H1 (cell line): ENCODE measurements at regions not wholly inside any gene's neighbourhood (a gene's known extent, or its start where the extent isn't known, plus 50 kb on each side); places are given as distances from the start of the nearest gene placed in this dataset.

Experiments
- JUN ChIP-seq: IDR thresholded peaks from 2 replicates; pipeline ENCODE4 v1.6.1; 2011; ENCODE audit warnings: low read depth, mild to moderate bottlenecking, improper control_type of control experiment, low read length
- SP4 ChIP-seq: IDR thresholded peaks from 2 replicates; pipeline ENCODE4 v1.6.1; 2012; ENCODE audit warnings: low read length, inconsistent platforms
- TF ChIP-seq, protein P1 (sequence below): fragments of 300-600 bp; sonication (generic); IDR thresholded peaks from 2 replicates; pipeline ENCODE4 v1.7.1; 2012; ENCODE audit warnings: low read length, moderate library complexity, mild to moderate bottlenecking, inconsistent platforms; ENCODE audit not compliant: insufficient replicate concordance

DNA sequence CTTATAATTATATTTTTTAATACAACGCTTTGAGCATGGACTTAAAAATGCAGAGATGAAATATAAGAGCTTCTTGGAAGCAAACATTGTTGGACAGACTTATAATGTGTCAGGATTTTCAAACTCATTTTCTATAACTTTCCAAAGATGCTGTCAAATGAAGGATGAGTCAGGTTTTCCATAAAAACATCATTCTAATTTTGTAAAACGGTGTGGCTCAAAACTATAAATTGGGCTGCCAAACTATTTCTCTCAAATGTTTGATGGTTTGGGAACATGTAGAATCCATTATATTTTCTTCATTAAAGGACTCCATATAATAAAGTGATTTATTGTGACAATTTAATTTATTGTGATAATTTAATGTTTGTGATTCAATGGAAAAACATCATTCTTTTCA is 511.2 kb downstream of the USP25 start (continued):
- TF ChIP-seq, protein P1, sequence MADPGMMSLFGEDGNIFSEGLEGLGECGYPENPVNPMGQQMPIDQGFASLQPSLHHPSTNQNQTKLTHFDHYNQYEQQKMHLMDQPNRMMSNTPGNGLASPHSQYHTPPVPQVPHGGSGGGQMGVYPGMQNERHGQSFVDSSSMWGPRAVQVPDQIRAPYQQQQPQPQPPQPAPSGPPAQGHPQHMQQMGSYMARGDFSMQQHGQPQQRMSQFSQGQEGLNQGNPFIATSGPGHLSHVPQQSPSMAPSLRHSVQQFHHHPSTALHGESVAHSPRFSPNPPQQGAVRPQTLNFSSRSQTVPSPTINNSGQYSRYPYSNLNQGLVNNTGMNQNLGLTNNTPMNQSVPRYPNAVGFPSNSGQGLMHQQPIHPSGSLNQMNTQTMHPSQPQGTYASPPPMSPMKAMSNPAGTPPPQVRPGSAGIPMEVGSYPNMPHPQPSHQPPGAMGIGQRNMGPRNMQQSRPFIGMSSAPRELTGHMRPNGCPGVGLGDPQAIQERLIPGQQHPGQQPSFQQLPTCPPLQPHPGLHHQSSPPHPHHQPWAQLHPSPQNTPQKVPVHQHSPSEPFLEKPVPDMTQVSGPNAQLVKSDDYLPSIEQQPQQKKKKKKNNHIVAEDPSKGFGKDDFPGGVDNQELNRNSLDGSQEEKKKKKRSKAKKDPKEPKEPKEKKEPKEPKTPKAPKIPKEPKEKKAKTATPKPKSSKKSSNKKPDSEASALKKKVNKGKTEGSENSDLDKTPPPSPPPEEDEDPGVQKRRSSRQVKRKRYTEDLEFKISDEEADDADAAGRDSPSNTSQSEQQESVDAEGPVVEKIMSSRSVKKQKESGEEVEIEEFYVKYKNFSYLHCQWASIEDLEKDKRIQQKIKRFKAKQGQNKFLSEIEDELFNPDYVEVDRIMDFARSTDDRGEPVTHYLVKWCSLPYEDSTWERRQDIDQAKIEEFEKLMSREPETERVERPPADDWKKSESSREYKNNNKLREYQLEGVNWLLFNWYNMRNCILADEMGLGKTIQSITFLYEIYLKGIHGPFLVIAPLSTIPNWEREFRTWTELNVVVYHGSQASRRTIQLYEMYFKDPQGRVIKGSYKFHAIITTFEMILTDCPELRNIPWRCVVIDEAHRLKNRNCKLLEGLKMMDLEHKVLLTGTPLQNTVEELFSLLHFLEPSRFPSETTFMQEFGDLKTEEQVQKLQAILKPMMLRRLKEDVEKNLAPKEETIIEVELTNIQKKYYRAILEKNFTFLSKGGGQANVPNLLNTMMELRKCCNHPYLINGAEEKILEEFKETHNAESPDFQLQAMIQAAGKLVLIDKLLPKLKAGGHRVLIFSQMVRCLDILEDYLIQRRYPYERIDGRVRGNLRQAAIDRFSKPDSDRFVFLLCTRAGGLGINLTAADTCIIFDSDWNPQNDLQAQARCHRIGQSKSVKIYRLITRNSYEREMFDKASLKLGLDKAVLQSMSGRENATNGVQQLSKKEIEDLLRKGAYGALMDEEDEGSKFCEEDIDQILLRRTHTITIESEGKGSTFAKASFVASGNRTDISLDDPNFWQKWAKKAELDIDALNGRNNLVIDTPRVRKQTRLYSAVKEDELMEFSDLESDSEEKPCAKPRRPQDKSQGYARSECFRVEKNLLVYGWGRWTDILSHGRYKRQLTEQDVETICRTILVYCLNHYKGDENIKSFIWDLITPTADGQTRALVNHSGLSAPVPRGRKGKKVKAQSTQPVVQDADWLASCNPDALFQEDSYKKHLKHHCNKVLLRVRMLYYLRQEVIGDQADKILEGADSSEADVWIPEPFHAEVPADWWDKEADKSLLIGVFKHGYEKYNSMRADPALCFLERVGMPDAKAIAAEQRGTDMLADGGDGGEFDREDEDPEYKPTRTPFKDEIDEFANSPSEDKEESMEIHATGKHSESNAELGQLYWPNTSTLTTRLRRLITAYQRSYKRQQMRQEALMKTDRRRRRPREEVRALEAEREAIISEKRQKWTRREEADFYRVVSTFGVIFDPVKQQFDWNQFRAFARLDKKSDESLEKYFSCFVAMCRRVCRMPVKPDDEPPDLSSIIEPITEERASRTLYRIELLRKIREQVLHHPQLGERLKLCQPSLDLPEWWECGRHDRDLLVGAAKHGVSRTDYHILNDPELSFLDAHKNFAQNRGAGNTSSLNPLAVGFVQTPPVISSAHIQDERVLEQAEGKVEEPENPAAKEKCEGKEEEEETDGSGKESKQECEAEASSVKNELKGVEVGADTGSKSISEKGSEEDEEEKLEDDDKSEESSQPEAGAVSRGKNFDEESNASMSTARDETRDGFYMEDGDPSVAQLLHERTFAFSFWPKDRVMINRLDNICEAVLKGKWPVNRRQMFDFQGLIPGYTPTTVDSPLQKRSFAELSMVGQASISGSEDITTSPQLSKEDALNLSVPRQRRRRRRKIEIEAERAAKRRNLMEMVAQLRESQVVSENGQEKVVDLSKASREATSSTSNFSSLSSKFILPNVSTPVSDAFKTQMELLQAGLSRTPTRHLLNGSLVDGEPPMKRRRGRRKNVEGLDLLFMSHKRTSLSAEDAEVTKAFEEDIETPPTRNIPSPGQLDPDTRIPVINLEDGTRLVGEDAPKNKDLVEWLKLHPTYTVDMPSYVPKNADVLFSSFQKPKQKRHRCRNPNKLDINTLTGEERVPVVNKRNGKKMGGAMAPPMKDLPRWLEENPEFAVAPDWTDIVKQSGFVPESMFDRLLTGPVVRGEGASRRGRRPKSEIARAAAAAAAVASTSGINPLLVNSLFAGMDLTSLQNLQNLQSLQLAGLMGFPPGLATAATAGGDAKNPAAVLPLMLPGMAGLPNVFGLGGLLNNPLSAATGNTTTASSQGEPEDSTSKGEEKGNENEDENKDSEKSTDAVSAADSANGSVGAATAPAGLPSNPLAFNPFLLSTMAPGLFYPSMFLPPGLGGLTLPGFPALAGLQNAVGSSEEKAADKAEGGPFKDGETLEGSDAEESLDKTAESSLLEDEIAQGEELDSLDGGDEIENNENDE, result no peak
- TF ChIP-seq SP4 (no peak), JUN (no peak)
